OCI-LY1 (cell line): ENCODE measurements at regions not wholly inside any gene's neighbourhood (a gene's known extent, or its start where the extent isn't known, plus 50 kb on each side); places are given as distances from the start of the nearest gene placed in this dataset.

Experiments
- H2AFZ ChIP-seq: fragments of 200-600 bp; sonication (generic), shearing (Covaris generic); 2 replicates; pipeline ENCODE4 v1.6.0; 2014; ENCODE audit warnings: antibody characterized with exemption, mild to moderate bottlenecking, low read length
- H3F3A ChIP-seq: fragments of 200-600 bp; sonication (generic), shearing (Covaris generic); 2 replicates; pipeline ENCODE4 v1.6.0; 2014; ENCODE audit warnings: mild to moderate bottlenecking, antibody characterized with exemption, low read length, moderate library complexity; ENCODE audit not compliant: insufficient read depth
- H3K27ac ChIP-seq: fragments of 200-600 bp; sonication (generic); 2 replicates; pipeline ENCODE4 v1.5.1; 2014; ENCODE audit warnings: low read length, mixed run types, mild to moderate bottlenecking, low read depth; ENCODE audit not compliant: poor library complexity, severe bottlenecking
- H3K27me3 ChIP-seq: fragments of 200-600 bp; sonication (generic); 2 replicates; pipeline ENCODE4 v1.6.0; 2014; ENCODE audit warnings: antibody characterized with exemption, mild to moderate bottlenecking, low read length, moderate library complexity; ENCODE audit not compliant: insufficient read depth
- H3K36me3 ChIP-seq: fragments of 200-600 bp; sonication (generic); 2 replicates; pipeline ENCODE4 v1.6.1; 2014; ENCODE audit warnings: mild to moderate bottlenecking, antibody characterized with exemption, low read length, moderate library complexity, mixed read lengths; ENCODE audit not compliant: insufficient read depth
- H3K4me1 ChIP-seq: fragments of 200-600 bp; sonication (generic); 2 replicates; pipeline ENCODE4 v1.5.1; 2014; ENCODE audit warnings: mild to moderate bottlenecking, low read length, moderate library complexity; ENCODE audit not compliant: insufficient read depth, severe bottlenecking
- H3K4me2 ChIP-seq: fragments of 200-600 bp; sonication (generic), shearing (Covaris generic); 2 replicates; pipeline ENCODE4 v1.6.1; 2014; ENCODE audit warnings: low read length
- H3K4me3 ChIP-seq: fragments of 200-600 bp; sonication (generic); 2 replicates; pipeline ENCODE4 v1.5.1; 2014; ENCODE audit warnings: low read length, low read depth, mild to moderate bottlenecking, mixed read lengths; ENCODE audit not compliant: poor library complexity, severe bottlenecking
- H3K79me2 ChIP-seq: fragments of 200-600 bp; shearing (Covaris generic); 2 replicates; pipeline ENCODE4 v1.6.1; 2016; ENCODE audit warnings: mixed run types, low read length, mixed read lengths; ENCODE audit not compliant: insufficient read depth
- H3K9ac ChIP-seq: fragments of 200-600 bp; sonication (generic), shearing (Covaris generic); 2 replicates; pipeline ENCODE4 v1.6.1; 2014; ENCODE audit warnings: mild to moderate bottlenecking, low read length, mixed read lengths
- H3K9me2 ChIP-seq: fragments of 200-600 bp; sonication (generic), shearing (Covaris generic); 2 replicates; pipeline ENCODE4 v1.6.1; 2014; ENCODE audit warnings: low read depth, mild to moderate bottlenecking, low read length, mixed read lengths
- H3K9me3 ChIP-seq: fragments of 200-600 bp; shearing (Covaris generic); 2 replicates; pipeline ENCODE4 v1.6.1; 2014; ENCODE audit warnings: low read length, mixed read lengths
- H4K20me1 ChIP-seq: fragments of 200-600 bp; sonication (generic), shearing (Covaris generic); 2 replicates; pipeline ENCODE4 v1.6.0; 2016; ENCODE audit warnings: mild to moderate bottlenecking, low read length; ENCODE audit not compliant: insufficient read depth
- EZH2 ChIP-seq: fragments of 200-600 bp; sonication (generic), shearing (Covaris generic); IDR thresholded peaks from 2 replicates; pipeline ENCODE4 v1.8.0; 2017; ENCODE audit warnings: borderline replicate concordance, mixed run types, mild to moderate bottlenecking, antibody characterized with exemption, low read length, moderate library complexity, mixed read lengths
- TF ChIP-seq, protein P1 (sequence below): fragments of 200-600 bp; sonication (generic), shearing (Covaris generic); IDR thresholded peaks from 2 replicates; pipeline ENCODE4 v1.5.1; 2017; ENCODE audit warnings: mild to moderate bottlenecking, antibody characterized with exemption, low read length, moderate library complexity, mixed read lengths

DNA sequence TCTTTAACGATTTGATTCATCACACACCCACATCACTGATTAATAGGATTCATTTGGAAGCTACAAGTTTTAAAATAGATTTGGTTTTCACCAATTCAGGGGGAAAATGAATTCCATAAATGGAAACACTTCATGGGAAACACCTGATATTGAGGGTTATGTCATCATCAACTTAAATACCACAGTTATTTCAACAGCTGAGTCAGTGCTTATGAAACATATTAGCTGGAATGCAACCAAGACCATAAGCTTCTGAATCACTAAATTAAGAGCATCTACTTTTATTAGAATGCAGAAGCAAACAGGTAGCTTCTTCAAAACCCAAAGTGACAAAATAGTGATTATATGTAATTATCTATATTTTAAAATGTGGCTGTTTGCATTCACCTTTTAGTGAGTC lies 207.8 kb upstream of the DCAF8L1 start:
- no peak overlapping the region for H3K27ac ChIP-seq
- H2AFZ ChIP-seq: no peak overlapping the region
- H3K9me2 ChIP-seq: no peaks in the 10 kb centered on the region
- no peak overlapping the region for H3K9ac ChIP-seq
- no peaks in the 10 kb centered on the region for H3K9me3 ChIP-seq
- H3K4me3 ChIP-seq: no peak overlapping the region
- no peaks in the 10 kb centered on the region for H4K20me1 ChIP-seq
- H3K4me1 ChIP-seq: no peaks in the 10 kb centered on the region
- TF ChIP-seq, protein P1, sequence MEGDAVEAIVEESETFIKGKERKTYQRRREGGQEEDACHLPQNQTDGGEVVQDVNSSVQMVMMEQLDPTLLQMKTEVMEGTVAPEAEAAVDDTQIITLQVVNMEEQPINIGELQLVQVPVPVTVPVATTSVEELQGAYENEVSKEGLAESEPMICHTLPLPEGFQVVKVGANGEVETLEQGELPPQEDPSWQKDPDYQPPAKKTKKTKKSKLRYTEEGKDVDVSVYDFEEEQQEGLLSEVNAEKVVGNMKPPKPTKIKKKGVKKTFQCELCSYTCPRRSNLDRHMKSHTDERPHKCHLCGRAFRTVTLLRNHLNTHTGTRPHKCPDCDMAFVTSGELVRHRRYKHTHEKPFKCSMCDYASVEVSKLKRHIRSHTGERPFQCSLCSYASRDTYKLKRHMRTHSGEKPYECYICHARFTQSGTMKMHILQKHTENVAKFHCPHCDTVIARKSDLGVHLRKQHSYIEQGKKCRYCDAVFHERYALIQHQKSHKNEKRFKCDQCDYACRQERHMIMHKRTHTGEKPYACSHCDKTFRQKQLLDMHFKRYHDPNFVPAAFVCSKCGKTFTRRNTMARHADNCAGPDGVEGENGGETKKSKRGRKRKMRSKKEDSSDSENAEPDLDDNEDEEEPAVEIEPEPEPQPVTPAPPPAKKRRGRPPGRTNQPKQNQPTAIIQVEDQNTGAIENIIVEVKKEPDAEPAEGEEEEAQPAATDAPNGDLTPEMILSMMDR: no peak
- no peak for TF ChIP-seq EZH2
- no peaks in the 10 kb centered on the region for H3K36me3 ChIP-seq
- H3K4me2 ChIP-seq: no peak overlapping the region
- no peaks in the 10 kb centered on the region for H3K27me3 ChIP-seq
- no peaks in the 10 kb centered on the region for H3F3A ChIP-seq
- H3K79me2 ChIP-seq: no peaks in the 10 kb centered on the region

DNA sequence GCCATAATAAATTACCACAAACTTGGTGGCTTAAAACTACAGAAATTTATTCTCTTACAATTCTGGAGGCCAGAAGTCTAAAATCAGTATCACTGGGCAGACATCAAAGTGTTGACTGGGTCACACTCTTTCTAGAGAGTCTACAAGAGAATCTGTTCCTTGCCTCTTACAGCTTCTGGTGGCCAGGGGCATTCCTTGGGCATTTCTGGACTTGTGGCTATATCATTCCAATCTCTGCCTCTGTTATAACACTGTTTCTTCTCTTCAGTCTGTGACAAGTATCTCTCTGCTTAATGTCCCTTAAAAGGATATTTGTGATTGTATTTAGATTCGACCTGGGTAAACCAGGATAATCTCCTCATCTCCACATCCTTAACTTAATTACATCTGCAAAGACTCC lies 207.3 kb upstream of the DCAF8L1 start:
- no peak for TF ChIP-seq EZH2
- TF ChIP-seq, protein P1: no peak
- no peaks in the 10 kb centered on the region for H3K27me3 ChIP-seq

DNA sequence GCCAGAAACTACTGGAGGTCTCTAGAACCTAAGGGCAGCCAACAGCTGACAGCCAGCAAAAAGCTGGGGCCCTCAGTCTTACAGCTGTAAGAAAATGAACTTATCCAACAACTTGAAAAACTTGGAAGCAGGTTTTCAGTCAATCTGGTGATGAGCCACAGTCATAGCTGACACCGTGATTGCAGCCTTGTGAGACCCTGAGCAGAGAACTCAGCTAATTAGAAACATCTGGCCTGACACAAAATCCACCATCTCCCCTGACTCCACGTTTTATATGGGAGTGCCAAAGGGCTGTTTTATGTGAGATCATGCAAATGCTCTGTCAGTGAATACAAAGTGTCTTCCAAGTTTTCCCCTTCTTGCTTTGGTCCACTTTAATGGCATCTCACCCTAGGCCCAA lies 198.8 kb upstream of the DCAF8L1 start:
- H3K4me3 ChIP-seq: no peak overlapping the region
- H3K9me2 ChIP-seq: no peaks in the 10 kb centered on the region
- H2AFZ ChIP-seq: no peak overlapping the region
- H3K79me2 ChIP-seq: no peaks in the 10 kb centered on the region
- no peaks in the 10 kb centered on the region for H3K36me3 ChIP-seq
- no peak for TF ChIP-seq EZH2
- TF ChIP-seq, protein P1: no peak
- no peak overlapping the region for H3K9ac ChIP-seq
- no peaks in the 10 kb centered on the region for H3F3A ChIP-seq
- no peak overlapping the region for H3K27ac ChIP-seq
- no peaks in the 10 kb centered on the region for H4K20me1 ChIP-seq
- H3K27me3 ChIP-seq: no peaks in the 10 kb centered on the region
- no peaks in the 10 kb centered on the region for H3K9me3 ChIP-seq
- H3K4me2 ChIP-seq: no peak overlapping the region
- no peaks in the 10 kb centered on the region for H3K4me1 ChIP-seq

More for the DNA sequence above, 207.3 kb upstream of the DCAF8L1 start:
- Histone ChIP-seq H3K36me3 (no peaks in the 10 kb centered on the region), H3K4me1 (no peaks in the 10 kb centered on the region), H3K9me3 (no peaks in the 10 kb centered on the region), H3F3A (no peaks in the 10 kb centered on the region), H3K9ac (no peak overlapping the region), H3K4me2 (no peak overlapping the region), H2AFZ (no peak overlapping the region), H3K4me3 (no peak overlapping the region), H4K20me1 (no peaks in the 10 kb centered on the region), H3K79me2 (no peaks in the 10 kb centered on the region), H3K27ac (no peak overlapping the region), H3K9me2 (no peaks in the 10 kb centered on the region)
